ENCODE measurements at regions not wholly inside any gene's neighbourhood (a gene's known extent, or its start where the extent isn't known, plus 50 kb on each side); places are given as distances from the start of the nearest gene placed in this dataset.
A peak's percentile ranks its signal among the peaks of the same experiment; 100 is the strongest.

DNA sequence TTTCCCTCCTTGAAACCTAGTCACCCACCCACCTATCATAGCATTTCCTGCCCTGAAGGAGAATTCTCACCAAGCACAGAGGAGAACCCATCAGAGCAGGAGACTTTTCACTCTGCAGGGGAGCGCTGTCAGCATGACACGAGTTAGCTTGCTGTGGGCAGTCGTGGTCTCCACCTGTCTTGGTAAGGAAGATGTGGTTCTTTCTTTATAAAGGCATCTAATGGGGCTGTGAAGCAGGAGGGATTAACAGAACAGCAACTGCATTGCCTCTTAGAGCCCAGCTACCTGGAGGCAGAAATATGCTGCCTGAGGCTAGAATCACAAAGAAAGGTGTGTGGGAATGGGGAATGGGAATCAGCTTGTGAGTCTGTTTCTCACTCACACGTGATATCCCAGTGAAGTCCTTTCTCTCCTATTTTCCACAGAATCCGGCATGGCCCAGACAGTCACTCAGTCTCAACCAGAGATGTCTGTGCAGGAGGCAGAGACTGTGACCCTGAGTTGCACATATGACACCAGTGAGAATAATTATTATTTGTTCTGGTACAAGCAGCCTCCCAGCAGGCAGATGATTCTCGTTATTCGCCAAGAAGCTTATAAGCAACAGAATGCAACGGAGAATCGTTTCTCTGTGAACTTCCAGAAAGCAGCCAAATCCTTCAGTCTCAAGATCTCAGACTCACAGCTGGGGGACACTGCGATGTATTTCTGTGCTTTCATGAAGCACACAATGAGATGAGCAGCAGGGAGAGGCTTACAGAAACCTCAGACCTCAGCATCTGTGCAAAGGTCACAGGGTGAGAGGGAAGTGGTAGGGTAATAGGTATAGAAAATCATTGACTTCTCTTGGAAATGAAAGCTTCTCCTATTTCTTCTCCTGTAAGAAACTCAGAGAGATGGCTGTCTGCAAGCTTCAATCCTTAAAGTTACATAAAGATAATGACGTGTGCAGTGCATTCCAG, 316.9 kb downstream of the DAD1 start:
- H3K9me3 ChIP-seq: no peaks in the 10 kb centered on the region
- DNase-seq: no peak
- intact Hi-C loops (cut with DNase I; ENCODE audit: low total_unique reads): no loop called here
- no peak overlapping the region for H3K4me3 ChIP-seq
- no peaks in the 10 kb centered on the region for H3K36me3 ChIP-seq (ENCODE audit: low read depth, missing control alignments)
- no peaks in the 10 kb centered on the region for H3K27me3 ChIP-seq
- H3K4me1 ChIP-seq: no peaks in the 10 kb centered on the region
- TF ChIP-seq, protein P1, sequence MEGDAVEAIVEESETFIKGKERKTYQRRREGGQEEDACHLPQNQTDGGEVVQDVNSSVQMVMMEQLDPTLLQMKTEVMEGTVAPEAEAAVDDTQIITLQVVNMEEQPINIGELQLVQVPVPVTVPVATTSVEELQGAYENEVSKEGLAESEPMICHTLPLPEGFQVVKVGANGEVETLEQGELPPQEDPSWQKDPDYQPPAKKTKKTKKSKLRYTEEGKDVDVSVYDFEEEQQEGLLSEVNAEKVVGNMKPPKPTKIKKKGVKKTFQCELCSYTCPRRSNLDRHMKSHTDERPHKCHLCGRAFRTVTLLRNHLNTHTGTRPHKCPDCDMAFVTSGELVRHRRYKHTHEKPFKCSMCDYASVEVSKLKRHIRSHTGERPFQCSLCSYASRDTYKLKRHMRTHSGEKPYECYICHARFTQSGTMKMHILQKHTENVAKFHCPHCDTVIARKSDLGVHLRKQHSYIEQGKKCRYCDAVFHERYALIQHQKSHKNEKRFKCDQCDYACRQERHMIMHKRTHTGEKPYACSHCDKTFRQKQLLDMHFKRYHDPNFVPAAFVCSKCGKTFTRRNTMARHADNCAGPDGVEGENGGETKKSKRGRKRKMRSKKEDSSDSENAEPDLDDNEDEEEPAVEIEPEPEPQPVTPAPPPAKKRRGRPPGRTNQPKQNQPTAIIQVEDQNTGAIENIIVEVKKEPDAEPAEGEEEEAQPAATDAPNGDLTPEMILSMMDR (IDR thresholded peaks at IDR 0.05): no peak
- TF ChIP-seq POLR2A (IDR thresholded peaks at IDR 0.05): no peak
- WGBS, 2 donors: 52 to 57% methylated on average over 9 to 11 of the region's 11 CpGs
- H3K27ac ChIP-seq: no peak overlapping the region

DNA sequence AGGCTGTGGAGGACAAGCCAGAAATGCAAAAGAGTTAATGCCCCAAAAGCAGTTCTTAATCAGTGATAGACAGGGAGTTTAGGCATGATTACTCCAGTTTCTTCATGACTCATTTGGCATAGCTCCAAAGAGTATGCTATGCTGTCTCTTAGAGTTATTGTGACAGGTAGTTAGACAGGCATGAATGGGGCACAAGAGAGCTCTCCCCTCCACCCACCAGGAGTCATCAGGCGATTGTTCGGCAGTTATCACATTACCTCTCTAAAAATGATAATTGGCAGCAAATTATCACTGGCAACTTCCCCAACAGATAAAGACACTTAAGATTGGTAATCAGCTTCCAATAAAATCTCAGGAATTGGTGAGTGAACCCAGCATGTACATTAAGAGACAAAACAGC, 320.1 kb downstream of the DAD1 start:
- intact Hi-C loops (cut with DNase I; ENCODE audit: low total_unique reads): no loop called here
- H3K4me1 ChIP-seq: peaks cover 3% of the 10 kb centered on the region
- H3K36me3 ChIP-seq (ENCODE audit: low read depth, missing control alignments): no peaks in the 10 kb centered on the region
- H3K4me3 ChIP-seq: no peak overlapping the region
- 46 to 50% methylated on average over 2 of the region's 2 CpGs for WGBS, 2 donors
- H3K9me3 ChIP-seq: no peaks in the 10 kb centered on the region
- H3K27ac ChIP-seq: no peak overlapping the region
- TF ChIP-seq POLR2A (IDR thresholded peaks at IDR 0.05): no peak
- TF ChIP-seq, protein P1 (IDR thresholded peaks at IDR 0.05): no peak
- no peaks in the 10 kb centered on the region for H3K27me3 ChIP-seq
- DNase-seq: no peak

DNA sequence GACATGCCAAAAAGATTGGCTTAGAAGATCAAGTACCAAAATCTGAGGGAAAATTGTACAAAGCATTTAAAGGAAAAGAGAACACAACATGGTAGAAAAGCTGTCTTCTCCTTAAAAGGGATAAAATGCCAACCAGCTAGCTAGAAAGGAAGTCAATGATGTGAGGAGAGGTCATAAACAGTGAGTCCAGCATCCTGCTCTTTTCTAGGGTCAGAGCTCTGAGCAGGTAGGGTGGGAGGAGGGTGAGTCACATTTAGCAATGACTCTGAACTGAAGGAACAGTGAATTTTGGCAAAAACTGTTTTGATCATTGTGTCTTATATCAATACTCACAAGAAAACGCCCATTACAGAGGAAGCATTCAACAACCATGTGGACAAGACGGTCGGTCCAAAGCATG, 322.3 kb downstream of the DAD1 start:
- no peak for TF ChIP-seq POLR2A (IDR thresholded peaks at IDR 0.05)
- TF ChIP-seq, protein P1 (IDR thresholded peaks at IDR 0.05): no peak
- no peak for DNase-seq
- Histone ChIP-seq H3K4me1 (peaks cover 3% of the 10 kb centered on the region), H3K27me3 (no peaks in the 10 kb centered on the region), H3K9me3 (no peaks in the 10 kb centered on the region), H3K27ac (peak overlapping the region in 1 of 2 donors; percentile 42), H3K4me3 (no peak overlapping the region), H3K36me3 (ENCODE audit: low read depth, missing control alignments) (no peaks in the 10 kb centered on the region)
- intact Hi-C loops (cut with DNase I; ENCODE audit: low total_unique reads): no loop called here
- 84 to 94% methylated on average over 3 of the region's 3 CpGs for WGBS, 2 donors

DNA sequence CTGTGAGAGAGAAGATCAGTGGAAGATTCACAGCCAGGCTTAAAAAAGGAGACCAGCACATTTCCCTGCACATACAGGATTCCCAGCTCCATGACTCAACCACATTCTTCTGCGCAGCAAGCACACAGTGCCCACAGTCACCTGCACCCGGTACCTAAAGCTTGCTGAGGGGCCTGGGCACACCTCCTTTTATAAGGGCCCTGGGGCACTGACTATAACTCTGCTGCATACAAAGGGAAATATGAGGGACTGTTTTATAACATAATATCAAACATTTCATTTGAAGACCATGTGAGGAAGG, 322.9 kb downstream of the DAD1 start:
- Histone ChIP-seq H3K27me3 (no peaks in the 10 kb centered on the region), H3K9me3 (no peaks in the 10 kb centered on the region), H3K36me3 (ENCODE audit: low read depth, missing control alignments) (no peaks in the 10 kb centered on the region), H3K4me3 (no peak overlapping the region), H3K27ac (peak overlapping the region in 1 of 2 donors; percentile 42), H3K4me1 (peaks cover 3% of the 10 kb centered on the region)
- 57 to 82% methylated on average over 2 of the region's 2 CpGs for WGBS, 2 donors
- TF ChIP-seq, protein P1 (IDR thresholded peaks at IDR 0.05): no peak
- TF ChIP-seq POLR2A (IDR thresholded peaks at IDR 0.05): no peak
- intact Hi-C loops (cut with DNase I; ENCODE audit: low total_unique reads): no loop called here
- no peak for DNase-seq
